ENCODE measurements at regions not wholly inside any gene's neighbourhood (a gene's known extent, or its start where the extent isn't known, plus 50 kb on each side); places are given as distances from the start of the nearest gene placed in this dataset.
A peak's percentile ranks its signal among the peaks of the same experiment; 100 is the strongest.

DNA sequence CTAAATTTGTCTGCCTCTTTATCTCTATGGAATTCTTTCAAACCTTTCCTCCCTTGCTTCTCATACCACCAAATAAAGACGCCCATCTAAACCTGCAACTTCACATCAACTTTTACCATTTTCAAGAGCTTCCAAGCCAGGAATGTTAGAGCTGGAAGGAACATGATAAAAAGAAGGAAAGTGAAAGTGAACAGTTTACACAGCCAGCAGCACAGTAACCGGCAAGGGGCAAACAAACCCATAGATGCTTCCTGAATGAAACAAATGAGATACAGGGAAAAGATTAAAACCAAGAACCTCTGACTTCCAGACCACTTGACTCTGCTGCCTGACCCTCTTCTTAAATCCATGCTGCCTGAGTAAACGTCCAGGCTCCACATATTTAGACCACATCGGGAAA lies 231.1 kb upstream of the CA10 start:
- no peak for DNase-seq

DNA sequence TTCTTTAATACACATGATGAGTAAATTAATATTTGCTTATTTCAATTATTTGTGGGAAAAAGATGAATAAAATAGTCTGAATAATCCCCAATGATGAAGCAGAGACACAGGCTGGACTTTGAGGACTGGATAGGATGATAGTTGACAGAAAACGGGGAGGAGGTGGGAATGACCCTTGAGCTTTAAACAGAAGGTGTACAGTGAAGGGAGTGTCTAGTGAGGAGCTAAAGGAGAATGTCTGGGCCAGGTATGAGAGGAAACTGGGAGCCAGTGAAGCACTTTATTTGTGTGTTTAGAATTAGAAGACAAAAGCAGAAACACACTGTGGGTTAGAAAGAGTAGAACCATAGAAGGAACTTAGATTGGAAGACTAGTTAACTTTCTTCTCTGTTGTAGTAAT lies 230.4 kb upstream of the CA10 start:
- no peak for DNase-seq

DNA sequence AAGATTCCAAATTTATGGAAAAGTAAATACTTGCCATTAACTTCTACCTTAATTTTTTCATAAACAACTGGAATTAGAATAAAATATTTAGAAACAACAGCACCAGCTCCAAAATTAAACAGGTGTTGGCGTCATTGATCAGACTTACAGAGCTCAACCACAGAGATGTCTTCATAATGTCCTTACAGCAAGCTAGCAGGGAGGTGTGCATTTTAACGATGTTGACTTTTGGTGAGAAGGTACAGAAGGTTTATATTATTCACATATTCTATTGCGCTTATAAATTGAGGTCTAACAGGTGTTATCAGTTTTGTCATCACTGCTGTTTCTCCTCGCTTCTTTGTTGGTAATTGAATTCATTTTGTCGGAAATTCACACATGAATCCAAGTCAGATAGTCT lies 226.2 kb upstream of the CA10 start:
- no peak for DNase-seq

DNA sequence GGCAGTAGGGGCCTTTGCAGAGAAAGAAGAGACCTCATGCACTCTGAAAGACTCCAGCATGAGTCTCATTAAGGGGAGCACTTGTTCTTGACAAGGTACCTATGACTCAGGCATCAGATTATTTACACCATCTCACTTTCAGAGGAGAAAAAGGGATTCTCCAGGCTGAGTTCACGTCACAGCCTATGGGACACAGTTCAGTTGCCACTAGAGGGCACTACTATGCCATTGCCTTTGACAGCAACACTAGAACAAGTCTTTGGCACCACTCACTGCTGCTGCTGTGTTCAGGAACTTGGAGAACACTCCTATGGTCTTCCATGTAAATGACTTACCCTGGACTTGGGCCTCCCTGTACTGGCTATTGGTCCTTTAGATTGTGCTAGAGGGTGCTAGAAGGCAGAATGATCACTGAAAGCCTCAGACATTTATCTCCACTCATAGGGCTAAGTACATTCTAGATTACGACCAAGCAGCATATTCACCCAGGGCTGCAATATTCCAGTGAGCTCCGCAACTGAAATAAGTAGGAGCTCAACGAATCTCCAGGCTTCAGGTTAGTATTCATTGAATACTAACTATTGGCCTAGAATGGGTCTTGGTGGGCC lies 225.1 kb upstream of the CA10 start:
- DNase-seq = peak; percentile 57

DNA sequence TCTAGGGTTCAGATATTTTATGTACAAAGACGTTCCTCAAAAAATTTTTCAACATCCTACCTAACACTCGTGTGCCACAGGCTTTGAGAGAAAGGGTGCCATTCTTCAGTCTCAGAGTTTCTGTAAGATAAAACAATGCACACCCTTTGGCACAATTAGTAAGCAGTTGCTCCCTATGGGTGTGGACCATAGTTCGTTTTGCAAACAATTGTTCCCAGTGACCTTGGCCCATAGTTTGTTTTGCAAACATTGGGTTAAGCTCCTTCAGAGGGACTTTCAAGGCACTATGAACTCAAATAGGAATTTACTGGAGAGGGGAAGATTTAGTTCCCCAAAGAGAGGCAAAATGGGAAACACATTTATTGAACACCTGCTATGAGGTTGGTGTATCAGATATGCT lies 220.3 kb upstream of the CA10 start:
- DNase-seq = no peak

DNA sequence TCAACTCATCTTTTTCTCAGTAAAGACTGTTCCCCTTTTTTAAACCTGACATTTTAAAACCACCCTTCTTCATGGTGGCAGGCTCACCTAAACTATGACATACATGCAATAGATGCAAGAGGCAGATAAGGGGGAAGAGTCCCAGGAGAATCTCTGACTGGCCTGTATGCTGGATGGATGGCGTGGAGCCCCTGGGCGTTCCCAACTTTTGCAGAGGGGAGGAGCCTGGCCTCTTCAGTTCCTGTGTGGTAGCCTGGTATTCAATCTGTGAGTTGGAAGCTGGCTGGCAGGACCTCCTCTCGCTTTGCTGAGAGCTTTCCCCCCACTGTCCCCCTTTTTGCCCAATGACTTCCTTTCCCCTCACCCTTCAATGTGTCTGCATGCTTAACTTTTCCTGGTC lies 217.6 kb upstream of the CA10 start:
- DNase-seq = no peak

DNA sequence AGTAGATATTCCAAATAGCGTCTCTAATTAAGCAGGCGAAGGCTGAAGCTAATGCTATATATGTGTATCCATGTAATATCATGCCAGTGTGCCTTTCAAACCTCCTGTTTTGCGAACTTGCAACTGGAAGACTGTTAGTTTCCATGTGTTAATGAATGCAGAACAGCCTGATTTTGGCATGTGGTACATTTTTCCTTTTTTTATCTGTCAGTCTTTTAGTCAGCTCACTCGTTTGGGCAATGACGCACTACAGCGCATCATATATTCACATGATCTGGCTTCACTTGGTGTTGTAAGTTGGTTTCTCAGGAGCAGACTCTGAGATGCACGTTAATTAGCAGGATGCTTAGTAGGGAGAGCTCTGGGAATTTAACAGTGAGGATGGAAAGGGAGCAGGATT lies 210.4 kb upstream of the CA10 start:
- no peak for DNase-seq

DNA sequence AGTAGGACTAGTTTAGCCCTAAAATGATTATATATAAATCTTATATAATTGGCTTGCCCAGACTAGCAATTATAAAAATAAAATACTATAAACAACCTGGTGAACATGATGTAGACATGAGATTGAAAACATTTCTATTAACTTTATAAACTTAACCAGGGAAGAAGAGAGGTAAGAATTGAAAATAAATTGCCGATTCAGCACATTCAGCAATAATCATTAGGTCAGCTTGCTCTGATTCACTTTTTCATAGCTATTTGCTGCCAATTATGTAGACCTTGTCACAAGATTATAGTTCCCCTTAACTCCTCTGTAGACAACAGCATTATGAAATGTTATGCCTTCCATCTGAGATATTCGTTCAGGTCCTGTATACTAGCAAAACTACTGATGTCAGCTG lies 199.3 kb upstream of the CA10 start:
- no peak for DNase-seq

DNA sequence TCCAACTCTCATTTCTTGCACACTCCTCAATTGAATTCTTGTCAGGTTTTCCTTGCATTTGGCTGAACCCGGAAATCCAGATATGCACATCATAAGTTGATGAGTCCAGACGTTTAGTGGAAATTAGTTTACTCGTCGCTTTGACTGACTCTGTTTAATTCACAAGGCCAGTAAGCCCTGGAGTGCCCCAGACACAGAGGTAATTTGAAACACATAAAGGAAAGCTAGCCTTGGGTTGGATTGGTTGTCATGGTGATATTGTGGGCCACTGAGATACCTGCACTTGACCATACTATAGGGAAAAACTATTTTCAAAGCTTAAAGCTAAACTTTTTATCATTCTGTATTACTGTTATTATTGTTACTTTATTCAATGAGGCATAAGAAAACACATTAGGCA lies 178.3 kb upstream of the CA10 start:
- DNase-seq = no peak

DNA sequence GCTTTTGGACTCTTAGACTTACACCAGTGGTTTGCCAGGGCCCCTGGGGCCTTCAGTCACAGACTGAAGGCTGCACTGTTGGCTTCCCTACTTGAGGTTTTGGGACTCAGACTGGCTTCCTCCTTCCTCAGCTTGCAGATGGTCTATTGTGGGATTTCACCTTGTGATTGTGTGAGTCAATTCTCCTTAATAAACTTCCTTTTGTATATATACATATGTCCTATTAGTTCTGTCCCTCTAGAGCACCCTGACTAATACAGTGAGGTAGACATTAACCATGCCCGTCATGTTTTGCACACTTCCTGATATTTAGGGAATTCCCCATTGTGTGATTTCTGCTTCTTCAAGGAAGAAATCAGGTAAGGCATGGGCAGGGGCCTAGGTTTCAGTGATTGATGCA lies 147.8 kb upstream of the CA10 start:
- no peak for DNase-seq

DNA sequence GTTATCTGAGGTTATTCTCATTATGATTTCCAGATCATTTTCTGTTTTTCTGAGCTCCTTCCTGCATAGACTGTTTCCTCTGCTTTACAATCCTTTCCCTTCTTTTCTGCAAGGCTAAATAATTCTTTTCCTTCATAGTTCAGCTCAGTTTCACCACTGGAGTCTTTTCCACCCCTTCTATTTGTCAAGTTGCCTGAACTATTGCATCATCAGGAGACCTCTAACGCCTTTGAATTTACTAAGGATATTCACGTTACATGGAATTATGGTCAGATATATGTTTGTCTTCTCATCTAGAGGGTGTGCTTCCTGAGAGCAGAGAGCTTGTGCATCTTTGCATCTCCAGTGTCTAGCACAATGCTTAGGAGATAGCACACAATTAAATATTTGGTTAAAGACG lies 140.4 kb upstream of the CA10 start:
- DNase-seq = no peak

DNA sequence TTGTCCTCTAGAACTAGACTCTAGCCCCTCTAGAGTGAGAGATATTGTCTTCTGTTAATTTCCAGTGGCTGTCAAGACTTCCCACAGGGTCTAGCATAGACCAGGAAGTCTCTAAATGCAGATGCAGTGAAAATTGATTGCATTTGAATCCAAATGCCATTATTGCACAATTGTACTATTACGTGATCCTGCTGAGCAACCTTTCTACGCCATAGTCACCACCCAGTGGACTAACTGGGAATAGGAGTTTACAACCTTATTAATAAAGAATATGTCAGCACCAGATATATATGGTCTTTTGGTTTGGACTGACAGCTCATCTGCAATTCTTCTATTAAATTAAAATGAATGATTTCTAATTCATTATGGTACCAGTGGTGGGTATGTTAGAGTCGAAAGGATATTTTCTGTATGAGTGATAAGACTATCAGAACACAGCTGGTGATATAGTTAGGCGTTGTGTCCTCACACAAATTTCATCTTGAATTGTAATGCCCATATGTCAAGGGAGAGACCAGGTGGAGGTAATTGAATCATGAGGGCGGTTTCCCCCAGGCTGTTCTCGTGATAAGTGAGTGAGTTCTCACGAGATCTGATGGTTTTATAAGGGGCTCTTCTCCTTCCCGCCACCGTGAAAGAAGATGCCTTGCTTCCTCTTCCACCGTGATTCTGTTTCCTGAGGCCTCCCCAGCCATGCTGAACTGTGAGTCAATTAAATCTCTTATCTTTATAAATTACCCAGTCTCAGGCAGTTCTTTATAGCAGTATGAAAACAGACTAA lies 138.9 kb upstream of the CA10 start:
- no peak for DNase-seq

DNA sequence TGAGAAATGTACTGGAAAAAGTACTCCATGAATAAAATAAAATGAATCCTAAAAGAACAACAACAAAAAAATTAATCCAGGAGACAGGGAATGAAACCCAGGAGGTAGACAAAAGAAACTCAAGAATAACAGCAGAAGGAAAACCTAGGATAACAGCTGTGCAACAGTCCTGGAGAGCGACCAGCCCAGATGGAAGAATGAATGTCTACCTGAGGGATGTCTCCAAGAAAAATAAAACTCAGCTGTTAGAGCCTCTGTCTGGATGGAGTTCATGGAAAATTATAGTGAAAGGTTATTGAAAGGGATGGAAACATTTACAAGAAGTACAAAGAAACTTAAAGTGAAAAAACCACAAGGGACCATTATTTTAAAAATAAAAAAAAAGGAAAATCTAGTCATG lies 135.8 kb upstream of the CA10 start:
- DNase-seq = no peak

DNA sequence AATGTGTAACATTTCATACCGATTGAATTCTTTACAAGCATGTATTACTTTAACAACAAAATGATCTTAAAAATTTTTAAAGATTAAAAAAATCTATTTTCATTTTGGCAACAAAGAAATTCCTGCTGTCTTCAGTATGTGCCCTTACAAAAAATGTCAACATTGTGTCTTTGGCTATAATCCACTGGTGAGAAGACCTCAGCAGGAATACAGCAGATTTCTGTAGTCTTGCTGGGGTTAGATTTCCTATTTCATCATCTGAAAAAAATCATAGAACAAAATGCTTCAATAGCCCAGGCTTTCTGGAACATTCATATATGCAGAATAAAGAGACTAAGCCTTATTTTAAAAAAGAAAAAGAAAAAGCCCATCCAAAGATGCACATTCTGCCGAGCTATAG lies 129.1 kb upstream of the CA10 start:
- no peak for DNase-seq

DNA sequence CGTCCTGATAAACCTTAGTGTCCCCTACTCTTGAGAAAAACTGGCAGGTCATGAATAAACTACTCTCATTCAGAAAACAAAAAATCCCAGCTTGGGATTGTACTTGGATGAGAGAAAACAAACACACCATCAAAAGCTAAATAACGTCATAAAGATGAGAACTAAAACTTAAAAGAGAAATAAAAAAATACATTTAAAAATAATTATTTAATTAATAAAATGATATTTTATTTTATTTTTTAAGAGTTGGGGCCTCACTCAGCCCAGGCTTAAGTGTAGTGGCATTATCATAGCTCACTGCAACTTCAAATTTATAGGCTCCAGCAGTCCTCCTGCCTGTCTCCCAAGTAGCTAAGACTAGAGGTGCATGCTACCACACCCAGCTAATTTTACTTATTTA lies 125.4 kb upstream of the CA10 start:
- no peak for DNase-seq

DNA sequence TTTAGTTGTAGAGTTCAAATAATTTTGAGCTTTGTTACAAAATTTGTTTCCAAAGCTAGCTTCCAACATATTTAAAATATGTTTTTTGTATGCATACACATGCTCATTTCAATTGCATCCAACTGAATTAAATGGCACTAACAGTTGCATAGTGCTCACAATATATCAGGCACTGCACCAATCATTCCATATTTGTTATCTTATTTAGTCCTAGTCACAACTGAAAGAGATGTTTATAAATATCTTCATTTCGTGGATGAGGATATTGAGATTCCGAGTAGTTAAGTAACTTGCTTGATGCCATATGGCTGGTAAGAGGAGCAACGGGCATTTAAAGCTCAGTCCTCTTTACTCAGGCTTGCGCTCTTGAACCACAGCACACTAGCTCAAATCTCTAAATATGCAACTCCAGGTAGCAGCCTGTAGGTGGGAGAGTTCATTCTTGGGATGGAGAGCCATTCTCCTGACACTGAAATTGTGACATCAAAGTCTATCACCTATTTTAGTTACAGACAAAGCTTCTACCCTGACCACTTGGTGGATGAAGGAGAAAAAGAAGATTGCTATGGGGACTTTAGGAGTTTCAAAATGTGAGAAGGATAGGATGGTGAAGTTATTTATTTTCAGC lies 118.0 kb upstream of the CA10 start:
- no peak for DNase-seq

DNA sequence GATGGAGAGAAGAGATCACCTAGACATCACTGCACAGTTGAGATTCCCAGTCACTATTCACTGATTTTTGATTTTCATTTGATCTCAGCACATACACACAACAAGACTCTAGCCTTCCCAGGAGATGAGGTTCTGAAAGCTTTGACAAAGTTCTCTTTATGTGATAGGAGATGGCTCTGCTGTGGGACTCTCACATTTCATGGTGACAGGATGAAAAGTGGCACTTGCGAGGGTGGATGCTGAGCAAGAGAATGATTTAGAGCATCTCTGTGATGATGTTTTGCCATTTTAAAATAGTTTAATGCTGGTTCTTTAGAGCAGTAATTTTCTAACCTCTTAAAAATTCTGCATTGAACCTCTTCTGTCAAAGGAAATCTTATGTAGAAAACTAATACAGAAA lies 113.3 kb upstream of the CA10 start:
- no peak for DNase-seq

DNA sequence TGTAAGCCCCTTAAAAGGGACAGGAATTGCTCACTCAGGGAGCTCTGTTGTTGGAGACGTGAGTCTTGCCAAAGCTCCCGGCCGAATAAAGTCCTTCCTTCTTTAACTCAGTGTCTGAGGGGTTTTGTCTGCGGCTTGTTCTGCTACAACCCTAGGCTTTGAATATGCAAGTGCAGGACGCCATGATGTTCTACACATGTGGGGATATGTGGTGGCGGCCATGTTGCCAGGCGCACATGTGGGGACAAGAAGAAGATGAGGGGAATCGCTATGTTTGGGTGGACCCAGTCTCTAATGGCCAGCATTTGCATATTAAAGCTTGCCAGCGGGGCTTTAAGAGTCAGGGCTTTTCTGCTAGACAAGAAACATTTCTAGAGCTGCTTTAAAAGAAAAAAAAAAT lies 96.8 kb upstream of the CA10 start:
- no peak for DNase-seq

DNA sequence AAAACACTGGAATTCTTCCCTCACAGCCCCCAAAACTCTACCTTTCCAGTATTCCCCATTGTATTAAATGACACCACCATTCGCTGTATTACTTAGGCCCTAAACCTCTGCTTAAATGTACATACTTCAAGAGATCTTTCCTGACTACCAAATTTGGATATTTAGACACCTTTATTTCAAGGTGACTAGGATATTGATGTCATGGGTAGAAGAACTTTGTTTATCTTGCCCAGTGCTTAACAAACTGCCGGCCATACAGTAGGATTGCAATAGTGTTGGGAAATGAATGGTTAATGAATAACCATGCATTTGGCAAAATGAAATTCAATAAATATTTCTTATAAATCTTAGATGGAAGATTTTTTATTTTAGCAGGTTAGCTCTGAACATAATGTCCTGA lies 86.2 kb upstream of the CA10 start:
- no peak for DNase-seq

DNA sequence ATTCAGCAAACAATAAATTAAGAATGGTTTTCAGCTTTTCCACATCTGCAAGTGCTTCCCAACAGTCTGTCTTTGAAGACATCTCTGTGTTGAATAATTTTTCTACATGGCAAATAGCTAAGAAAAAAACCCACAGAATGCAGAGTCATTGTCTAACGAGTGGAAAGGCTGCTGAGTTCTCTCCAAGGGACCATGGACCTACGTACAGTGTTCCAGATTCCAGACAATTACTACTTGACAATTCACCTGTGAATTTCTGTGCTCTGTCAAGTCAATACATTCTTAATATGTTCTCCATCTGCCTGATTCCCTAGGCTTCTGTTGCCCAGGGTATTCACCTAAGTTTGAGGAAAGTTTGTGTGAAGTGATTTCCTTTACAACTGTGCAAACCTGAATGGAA lies 83.8 kb upstream of the CA10 start:
- DNase-seq = no peak

DNA sequence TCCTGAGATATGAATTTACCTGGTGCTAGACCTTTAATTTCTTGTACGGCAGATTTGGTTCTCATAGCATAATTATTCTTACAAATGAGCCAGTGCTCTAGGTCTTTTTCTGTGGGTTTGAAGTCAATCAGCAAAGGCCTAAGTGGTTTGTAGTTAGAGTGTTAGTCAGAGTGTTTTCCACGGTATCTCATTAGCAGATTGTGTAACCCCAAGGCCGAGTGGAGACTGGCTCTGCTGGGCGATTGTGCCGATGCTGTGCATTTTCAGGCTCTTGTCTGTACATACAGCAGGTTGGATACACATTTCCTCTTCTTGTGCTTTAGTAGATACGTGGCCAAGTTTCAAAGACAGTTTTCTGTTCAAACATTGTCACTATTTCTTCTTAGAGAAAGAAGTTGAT lies 78.6 kb upstream of the CA10 start:
- no peak for DNase-seq

DNA sequence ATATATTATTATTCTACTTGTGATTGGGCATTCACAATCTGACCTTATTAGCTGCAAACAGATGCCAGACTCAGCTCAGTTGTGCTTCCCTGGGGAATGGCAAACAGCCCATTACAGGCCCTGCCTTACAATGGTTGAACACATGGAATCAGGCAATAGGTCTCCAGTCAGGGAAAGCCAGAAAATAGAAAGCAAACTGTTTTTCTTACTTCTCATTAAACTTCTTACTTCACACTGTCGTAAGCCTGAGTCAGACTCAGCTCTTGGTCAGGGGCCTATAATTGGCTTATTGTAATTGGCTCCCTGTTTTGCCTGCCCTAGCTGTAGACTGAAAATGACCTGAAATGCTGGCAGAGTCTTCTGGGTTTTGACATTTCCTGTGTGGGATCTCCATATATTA lies 77.0 kb upstream of the CA10 start:
- DNase-seq = no peak

DNA sequence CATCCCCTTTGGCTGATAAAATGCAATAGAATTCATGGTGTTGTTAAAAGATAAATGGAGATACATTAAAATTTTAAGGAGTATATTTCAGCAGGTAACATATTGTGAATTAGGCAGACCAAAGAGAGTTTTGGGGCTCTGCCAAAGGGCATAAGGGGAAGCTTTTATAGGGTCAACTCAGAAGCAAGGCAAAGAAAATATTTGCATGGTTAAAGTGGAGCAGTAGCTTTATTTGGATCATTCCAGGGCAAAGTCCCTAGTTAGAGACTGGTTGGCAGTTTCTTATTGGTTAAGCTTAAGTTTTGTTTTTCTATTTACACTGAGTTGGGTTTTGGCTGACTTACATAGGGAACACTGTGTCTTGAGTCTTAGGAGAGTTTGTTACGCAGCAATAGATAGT lies 75.1 kb upstream of the CA10 start:
- no peak for DNase-seq

DNA sequence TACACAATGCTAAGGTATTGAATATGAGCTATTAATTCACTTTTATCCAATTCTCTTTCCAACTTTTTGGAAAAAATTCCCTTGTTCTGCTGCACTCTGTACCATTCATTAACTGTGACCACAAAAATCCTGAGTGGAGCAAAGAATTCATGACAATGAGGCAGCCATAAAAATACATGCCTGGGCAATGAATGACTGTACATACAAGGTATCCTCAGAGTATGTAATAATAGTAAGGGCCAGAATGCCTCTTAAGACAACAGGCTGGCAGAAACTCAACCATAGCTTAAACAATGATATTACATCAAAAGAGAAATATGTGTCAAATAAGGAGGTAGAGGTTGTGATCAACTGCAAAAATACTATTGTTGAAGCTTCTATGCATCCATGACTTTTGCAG lies 74.7 kb upstream of the CA10 start:
- no peak for DNase-seq

All from left kidney (tissue), 1 donor.